ENCODE measurements at regions not wholly inside any gene's neighbourhood (a gene's known extent, or its start where the extent isn't known, plus 50 kb on each side); places are given as distances from the start of the nearest gene placed in this dataset.
"Not testable (repeated sequence)": the region's sequence is repeated elsewhere in the genome, so short reads cannot be mapped to it uniquely, and the experiment has no call there.

- TF ChIP-seq CTCF (IDR thresholded peaks at IDR 0.05); ZFX (IDR thresholded peaks at IDR 0.05; ENCODE audit: borderline replicate concordance): not testable (repeated sequence)
Observed at GRCh38 chr6:167406533-167407238, 81.8 kb downstream of the TTLL2 start.
